Endothelial cell (in vitro differentiated cells): ENCODE measurements at regions not wholly inside any gene's neighbourhood (a gene's known extent, or its start where the extent isn't known, plus 50 kb on each side); places are given as distances from the start of the nearest gene placed in this dataset.

Experiments used
- DNase-seq: peaks from one replicate; pipeline ENCODE4 v3.0.0; 2021; ENCODE audit warnings: low spot score
- H3K27ac Mint-ChIP-seq: one replicate; pipeline ENCODE4 v1.8.0; 2021; ENCODE audit warnings: mixed read lengths, inconsistent platforms; ENCODE audit not compliant: unreplicated experiment
- H3K27me3 Mint-ChIP-seq: one replicate; pipeline ENCODE4 v1.8.0; 2021; ENCODE audit warnings: mild to moderate bottlenecking, moderate library complexity, mixed read lengths, inconsistent platforms; ENCODE audit not compliant: unreplicated experiment
- H3K36me3 Mint-ChIP-seq: one replicate; pipeline ENCODE4 v1.8.0; 2021; ENCODE audit warnings: mild to moderate bottlenecking, low read depth, mixed read lengths, inconsistent platforms; ENCODE audit not compliant: unreplicated experiment
- H3K4me1 Mint-ChIP-seq: one replicate; pipeline ENCODE4 v1.8.0; 2021; ENCODE audit warnings: mild to moderate bottlenecking, mixed read lengths, inconsistent platforms; ENCODE audit not compliant: unreplicated experiment
- H3K4me3 Mint-ChIP-seq: one replicate; pipeline ENCODE4 v1.8.0; 2021; ENCODE audit warnings: mild to moderate bottlenecking, mixed read lengths, inconsistent platforms; ENCODE audit not compliant: unreplicated experiment
- H3K9me3 Mint-ChIP-seq: one replicate; pipeline ENCODE4 v1.8.0; 2021; ENCODE audit warnings: mixed read lengths, inconsistent platforms; ENCODE audit not compliant: unreplicated experiment
- TF ChIP-seq, protein P1 (sequence below): fragments of 200-600 bp; sonication (generic); IDR thresholded peaks from one replicate; pipeline ENCODE4 v1.5.0; 2021; ENCODE audit warnings: antibody characterized with exemption; ENCODE audit not compliant: unreplicated experiment

DNA sequence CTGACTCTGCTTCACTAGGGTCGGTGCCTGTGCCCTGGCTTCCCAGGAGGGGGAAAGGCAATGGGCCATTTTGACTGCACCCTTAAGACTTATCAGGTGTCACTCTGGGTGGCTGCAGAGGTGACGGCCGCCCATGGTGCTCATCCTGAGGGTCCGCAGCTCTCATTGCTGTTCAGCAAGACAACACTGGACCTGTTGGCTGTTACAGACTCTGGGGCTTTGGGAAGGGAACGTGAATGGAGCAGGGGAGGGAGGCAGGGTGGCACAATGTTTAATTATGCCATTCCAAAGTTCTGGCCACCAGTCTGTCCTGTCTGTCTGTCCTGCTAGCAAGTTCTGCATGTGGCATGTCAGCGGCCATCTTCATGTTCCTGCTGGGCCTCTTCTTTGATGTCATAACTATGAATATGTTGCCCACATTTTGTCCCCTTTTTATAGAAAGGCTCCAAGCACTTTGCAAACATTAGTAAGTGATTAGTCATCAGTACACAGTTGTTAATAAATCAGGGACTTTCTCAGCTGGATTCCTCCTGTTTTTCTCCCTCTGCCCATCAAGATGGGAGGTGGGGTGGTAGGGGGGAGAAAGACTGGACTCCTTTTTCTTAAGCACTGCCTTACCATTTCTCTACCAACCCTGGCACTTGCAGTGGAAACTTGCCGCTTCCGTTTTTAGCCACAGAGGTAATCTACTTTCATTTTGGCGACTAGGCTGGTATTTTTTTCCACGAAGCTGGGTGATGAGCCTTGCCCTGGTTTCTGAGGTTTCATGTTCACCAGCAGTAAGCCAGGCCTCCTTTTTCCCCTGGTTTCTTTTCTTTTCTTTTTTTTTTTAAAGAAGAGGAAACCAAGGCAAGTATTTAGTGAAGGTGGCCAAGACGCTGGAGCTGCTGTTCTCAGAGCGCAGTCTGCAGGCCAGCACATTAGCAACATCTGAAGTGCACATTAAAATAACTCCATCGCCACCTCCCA lies 88.6 kb upstream of the TRIM2 start:
- no peak for DNase-seq
- no peaks in the 10 kb centered on the region for H3K9me3 Mint-ChIP-seq
- no peaks in the 10 kb centered on the region for H3K36me3 Mint-ChIP-seq
- H3K27me3 Mint-ChIP-seq: peaks cover 2% of the 10 kb centered on the region
- no peaks in the 10 kb centered on the region for H3K4me1 Mint-ChIP-seq
- TF ChIP-seq, protein P1, sequence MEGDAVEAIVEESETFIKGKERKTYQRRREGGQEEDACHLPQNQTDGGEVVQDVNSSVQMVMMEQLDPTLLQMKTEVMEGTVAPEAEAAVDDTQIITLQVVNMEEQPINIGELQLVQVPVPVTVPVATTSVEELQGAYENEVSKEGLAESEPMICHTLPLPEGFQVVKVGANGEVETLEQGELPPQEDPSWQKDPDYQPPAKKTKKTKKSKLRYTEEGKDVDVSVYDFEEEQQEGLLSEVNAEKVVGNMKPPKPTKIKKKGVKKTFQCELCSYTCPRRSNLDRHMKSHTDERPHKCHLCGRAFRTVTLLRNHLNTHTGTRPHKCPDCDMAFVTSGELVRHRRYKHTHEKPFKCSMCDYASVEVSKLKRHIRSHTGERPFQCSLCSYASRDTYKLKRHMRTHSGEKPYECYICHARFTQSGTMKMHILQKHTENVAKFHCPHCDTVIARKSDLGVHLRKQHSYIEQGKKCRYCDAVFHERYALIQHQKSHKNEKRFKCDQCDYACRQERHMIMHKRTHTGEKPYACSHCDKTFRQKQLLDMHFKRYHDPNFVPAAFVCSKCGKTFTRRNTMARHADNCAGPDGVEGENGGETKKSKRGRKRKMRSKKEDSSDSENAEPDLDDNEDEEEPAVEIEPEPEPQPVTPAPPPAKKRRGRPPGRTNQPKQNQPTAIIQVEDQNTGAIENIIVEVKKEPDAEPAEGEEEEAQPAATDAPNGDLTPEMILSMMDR: no peak
- H3K4me3 Mint-ChIP-seq: no peak overlapping the region
- no peak overlapping the region for H3K27ac Mint-ChIP-seq

DNA sequence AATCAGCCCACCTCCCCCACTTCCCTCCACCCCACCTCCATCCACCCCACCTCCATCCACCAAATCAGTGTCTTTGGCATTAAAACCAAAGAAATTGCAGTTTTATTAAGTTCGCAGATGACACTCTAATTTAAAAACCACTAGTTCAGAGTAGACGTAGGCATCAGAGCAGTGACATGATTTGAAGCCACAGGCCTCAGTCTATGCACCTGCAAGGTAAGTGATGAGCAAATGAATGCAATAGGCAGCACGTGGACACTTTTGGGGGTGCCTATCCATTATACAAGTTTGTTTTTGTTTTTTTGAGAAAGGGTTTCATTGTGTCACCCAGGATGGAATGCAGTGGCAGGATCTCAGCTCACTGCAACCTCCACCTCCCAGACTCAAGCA lies 88.0 kb upstream of the TRIM2 start:
- TF ChIP-seq, protein P1: no peak
- H3K9me3 Mint-ChIP-seq: no peaks in the 10 kb centered on the region
- no peak for DNase-seq
- H3K4me1 Mint-ChIP-seq: no peaks in the 10 kb centered on the region
- H3K36me3 Mint-ChIP-seq: no peaks in the 10 kb centered on the region
- no peak overlapping the region for H3K4me3 Mint-ChIP-seq
- no peak overlapping the region for H3K27ac Mint-ChIP-seq
- H3K27me3 Mint-ChIP-seq: peaks cover 2% of the 10 kb centered on the region

DNA sequence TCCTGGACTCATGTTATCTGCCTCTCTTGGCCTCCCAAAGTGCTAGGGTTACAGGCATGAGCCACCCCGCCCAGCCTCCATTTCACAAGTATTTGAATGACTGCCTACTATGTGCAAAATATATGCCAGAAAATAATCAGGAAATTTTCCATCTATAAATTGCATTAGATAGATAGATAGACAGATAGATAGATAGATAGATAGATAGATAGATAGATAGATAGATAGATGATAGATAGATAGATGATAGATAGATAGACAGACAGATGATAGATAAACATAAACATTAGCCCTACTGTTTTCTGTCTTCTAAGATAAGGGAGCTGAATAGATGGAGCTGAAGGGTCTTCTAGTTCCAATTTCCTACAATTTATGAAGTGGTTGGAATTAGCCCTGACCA lies 87.4 kb upstream of the TRIM2 start:
- H3K9me3 Mint-ChIP-seq: no peaks in the 10 kb centered on the region
- TF ChIP-seq, protein P1: no peak
- no peaks in the 10 kb centered on the region for H3K36me3 Mint-ChIP-seq
- no peak overlapping the region for H3K4me3 Mint-ChIP-seq
- no peaks in the 10 kb centered on the region for H3K4me1 Mint-ChIP-seq
- no peak for DNase-seq
- H3K27ac Mint-ChIP-seq: no peak overlapping the region
- H3K27me3 Mint-ChIP-seq: peaks cover 2% of the 10 kb centered on the region

DNA sequence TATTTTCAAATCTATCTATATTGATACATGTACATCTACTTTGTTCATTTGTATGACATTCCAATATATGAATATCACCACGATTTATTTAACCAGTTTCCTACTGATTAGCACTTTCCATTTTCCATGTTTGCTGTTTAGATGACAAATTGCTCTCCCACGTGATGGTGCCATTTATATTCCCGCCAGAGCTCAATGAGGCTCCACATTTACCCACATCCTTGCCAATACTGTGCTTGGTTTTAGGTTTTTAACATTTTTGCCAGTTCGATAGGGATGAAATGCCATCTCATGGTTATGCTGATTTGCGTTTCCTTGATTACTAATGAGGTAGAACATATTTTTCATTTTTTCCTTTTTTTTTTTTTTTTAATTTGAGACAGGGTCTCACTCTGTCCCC lies 86.7 kb upstream of the TRIM2 start:
- Mint-ChIP-seq H3K36me3 (no peaks in the 10 kb centered on the region), H3K4me1 (no peaks in the 10 kb centered on the region), H3K27me3 (peaks cover 2% of the 10 kb centered on the region), H3K9me3 (no peaks in the 10 kb centered on the region), H3K27ac (no peak overlapping the region), H3K4me3 (no peak overlapping the region)
- TF ChIP-seq, protein P1: no peak
- no peak for DNase-seq

DNA sequence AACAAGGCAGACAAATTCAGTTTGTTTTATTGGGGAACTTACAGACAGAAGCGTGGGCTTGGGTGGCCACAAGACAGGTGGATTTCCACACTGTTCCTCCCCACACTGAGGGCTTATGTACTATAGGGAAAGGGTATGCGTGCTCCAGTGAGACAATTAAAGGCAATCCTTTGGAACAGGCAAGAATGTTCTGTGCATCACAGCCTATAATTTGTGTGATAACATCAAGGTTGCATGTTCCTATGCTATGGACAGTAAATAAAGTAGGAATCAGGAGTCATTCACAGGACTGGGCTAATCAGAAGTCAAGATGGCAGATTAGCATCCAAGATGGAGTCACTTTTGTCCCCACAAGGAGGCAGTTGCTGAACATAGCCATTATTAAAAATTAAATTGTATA lies 84.6 kb upstream of the TRIM2 start:
- Mint-ChIP-seq H3K4me3 (no peak overlapping the region), H3K9me3 (no peaks in the 10 kb centered on the region), H3K27me3 (peaks cover 5% of the 10 kb centered on the region), H3K36me3 (no peaks in the 10 kb centered on the region), H3K4me1 (no peaks in the 10 kb centered on the region), H3K27ac (no peak overlapping the region)
- TF ChIP-seq, protein P1: no peak
- DNase-seq: no peak
